NCI-H345 treated with DMSO at 0.1 percent for 48 hours (cell line): ENCODE measurements at regions not wholly inside any gene's neighbourhood (a gene's known extent, or its start where the extent isn't known, plus 50 kb on each side); places are given as distances from the start of the nearest gene placed in this dataset.
"Not testable (repeated sequence)": the region's sequence is repeated elsewhere in the genome, so short reads cannot be mapped to it uniquely, and the experiment has no call there.

Experiments
- DNase-seq: peaks from one replicate; lab custom pipeline; 2025; ENCODE audit not compliant: unreplicated experiment; lab: John Stamatoyannopoulos, UW

- no peak for DNase-seq
These were observed 433.3 kb downstream of the TOX3 start for GRCh38 chr16:52113533-52114183.

GRCh38 chr16:52104993-52105392, 441.9 kb downstream of the TOX3 start:
- not testable (repeated sequence) for DNase-seq

- DNase-seq, result no peak
These were observed 443.2 kb downstream of the TOX3 start for GRCh38 chr16:52103791-52104190.

DNA sequence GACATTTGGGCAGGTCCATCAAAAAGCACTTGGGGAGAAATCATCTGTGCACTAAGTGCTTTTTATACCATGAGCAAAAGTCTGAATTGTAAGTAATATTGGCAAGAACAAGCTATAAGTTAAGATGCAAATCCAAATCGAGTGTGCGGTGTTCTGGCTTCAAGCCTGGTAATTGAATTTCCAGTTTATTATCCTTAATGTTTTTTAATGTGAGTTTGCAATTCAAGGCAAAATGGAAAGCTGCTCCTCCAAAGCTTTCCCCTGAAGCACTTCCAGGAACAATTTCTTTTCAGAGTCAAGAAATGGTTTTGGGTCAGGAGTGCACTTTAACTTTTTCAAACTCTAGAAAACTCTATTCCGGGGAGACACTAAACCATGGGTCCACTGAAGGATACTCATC, 445.7 kb downstream of the TOX3 start:
- DNase-seq, result no peak

GRCh38 chr16:52099382-52099781, 447.6 kb downstream of the TOX3 start:
- no peak for DNase-seq

DNA sequence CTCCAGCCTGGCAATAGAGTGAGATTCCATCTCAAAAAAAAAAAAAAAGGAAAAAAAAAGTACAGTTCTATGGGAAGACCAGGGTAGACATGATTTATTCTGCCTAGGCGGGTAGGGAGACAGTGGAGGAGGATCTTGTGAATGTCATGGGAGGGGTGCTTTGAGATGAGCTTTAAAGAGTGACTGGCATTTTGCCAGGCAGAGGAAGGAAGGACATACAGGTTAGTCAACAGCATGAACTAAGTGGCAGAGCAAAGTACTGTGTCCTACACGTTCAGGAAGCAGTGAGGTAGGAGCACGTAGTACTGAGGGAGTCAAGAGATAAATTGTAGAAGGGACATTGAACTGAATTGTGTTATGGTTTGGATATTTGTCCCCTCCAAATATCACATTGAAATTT, 451.5 kb downstream of the TOX3 start:
- peak; percentile 13 for DNase-seq

DNA sequence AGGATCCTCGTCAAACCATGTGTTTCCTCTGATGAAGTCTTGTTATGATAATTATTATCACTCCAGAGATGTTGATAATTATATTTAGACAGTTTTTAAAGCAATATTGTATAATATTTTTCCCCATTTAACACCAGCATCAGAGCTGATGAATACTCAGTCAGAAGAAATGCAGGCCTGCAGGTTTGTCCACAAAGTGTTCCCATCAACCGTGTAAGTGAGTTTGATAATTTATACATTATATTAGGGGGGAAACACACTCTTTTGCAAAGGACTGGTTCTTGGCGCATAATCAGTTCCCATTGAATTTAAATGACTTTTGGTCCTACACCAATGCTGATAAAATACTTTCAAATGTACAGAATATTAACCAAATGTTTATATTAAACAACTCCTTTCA, 454.8 kb downstream of the TOX3 start:
- no peak for DNase-seq

GRCh38 chr16:52090080-52090479, 456.9 kb downstream of the TOX3 start:
- DNase-seq, result no peak

- DNase-seq, result no peak
These were observed 457.5 kb downstream of the TOX3 start for GRCh38 chr16:52089476-52089875.

- no peak for DNase-seq
These were observed 460.0 kb downstream of the TOX3 start for GRCh38 chr16:52086901-52087300.

- no peak for DNase-seq
These were observed 468.0 kb downstream of the TOX3 start for GRCh38 chr16:52078716-52079655.

DNA sequence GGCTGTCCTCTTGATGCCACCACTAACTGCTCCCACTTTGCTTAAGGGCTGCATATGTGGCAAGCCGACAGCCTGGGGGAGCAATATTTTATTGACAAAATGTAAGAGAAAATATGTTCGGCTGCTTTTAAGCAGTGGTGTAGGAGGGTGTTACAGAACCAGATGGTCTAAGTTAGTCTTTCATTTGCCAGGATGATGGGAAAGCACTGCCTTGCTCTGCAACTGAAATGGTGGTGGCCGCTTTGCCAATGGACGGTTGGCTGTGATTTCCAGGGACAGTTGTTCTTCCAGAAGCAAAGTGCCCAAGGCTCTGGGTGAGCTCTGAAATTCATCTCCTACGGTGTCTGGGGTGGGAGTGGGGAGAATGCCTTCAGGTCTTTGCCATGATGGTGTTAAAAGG, 469.3 kb downstream of the TOX3 start:
- no peak for DNase-seq

- no peak for DNase-seq
These were observed 470.1 kb downstream of the TOX3 start for GRCh38 chr16:52076801-52077201.

DNA sequence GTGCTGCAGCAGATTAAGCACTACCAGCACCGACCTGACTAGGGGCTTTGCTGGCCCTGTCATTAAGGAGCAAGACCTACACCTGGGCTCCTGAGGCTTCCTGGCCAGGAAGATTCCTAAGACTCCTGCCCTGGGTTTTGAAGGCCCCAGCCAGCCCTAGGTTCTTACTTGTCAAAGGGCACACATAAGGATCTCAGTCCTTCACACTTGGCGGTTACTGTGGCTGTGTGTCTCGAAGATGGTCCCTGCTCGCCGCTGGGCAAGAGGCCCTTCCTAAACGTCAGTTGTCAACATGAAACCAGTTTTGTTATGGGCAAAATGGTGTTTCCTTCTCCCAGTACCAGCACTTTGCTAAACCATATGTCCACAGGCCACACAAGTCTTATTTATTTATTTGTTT, 470.6 kb downstream of the TOX3 start:
- DNase-seq, result no peak

- no peak for DNase-seq
These were observed 472.8 kb downstream of the TOX3 start for GRCh38 chr16:52074133-52074532.

GRCh38 chr16:52073024-52073423, 473.9 kb downstream of the TOX3 start:
- DNase-seq, result no peak

GRCh38 chr16:52071101-52071500, 475.8 kb downstream of the TOX3 start:
- no peak for DNase-seq

DNA sequence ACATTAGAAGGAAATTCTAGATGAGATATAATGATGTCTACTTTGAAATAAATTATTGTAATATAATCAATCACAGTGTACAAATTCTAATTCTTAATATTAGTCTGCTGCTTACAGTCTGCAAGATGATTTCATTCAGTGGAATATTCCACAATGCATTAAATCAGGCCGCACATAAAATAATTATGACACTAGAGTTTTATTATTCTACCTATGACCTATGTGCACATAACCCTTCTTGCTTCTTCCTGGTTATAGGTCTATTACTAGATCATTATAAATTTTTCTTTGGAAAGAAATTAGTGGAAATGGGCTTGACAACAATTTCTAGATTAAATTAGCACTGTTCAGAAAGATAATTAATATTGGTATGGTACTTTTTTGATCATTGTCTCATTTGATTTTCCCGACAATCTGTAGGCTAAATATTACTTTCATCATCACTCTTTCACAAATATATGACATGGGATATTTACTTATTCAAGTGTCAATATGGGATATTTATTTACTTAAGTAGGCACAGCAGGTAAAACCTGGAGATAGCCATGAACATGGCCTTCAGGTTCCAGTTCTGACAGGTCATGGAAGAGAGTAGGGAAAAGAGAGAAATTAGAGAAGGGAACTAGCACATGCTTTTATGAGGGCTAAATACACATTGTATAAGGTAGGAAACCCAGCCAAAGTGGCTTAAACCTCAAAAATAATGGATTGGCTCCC, 476.4 kb downstream of the TOX3 start:
- no peak for DNase-seq

DNA sequence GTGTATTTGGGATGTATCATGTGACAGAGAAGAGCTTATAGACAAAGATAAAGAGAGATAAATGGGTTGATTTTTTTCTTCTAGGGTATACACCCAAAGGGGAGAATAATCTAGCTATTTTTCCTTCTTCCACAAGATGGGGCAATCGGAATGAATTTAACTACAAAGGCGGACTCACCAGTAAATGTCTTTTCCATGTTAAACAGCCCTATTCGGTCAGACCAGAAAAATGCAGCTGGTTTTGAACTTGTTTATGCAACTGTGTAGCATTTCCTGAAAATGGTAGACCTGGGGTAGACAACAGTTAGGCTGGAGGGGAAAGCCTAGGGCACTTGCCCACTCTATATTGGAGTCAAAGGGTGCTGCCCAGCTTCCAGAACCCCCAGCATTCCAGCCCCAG, 477.1 kb downstream of the TOX3 start:
- peak; percentile 68 for DNase-seq

DNA sequence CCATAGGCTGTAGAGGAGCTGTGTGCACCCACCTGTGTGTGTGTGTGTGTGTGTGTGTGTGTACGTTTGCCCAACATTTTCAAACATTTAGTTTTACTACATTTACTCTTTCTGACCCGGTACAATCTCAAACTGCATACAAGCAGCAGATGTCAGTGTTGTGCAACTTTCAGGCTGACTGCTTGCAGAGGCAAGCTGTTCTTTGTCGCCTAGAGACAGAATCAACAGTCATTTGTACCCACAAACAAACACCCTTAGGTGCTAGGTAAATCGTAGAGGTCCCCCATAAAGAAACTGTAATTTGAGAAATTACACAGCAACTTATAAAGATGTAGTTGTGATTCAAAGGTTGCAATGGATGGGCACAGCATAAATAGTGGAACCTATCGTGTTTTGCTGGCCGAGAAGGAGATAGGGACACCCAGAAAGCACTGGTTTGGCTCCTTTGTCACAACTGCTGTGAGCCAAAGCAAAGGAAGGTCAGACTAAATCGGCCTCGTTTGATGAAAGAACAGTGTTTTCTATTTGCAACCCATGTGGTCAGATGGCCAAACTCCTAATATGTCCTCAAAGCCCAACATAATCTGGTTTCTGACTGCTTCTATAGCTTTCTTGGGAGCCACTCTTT, 478.4 kb downstream of the TOX3 start:
- peak; percentile 32 for DNase-seq

GRCh38 chr16:52066962-52067361, 480.0 kb downstream of the TOX3 start:
- DNase-seq, result no peak
